ENCODE measurements at regions not wholly inside any gene's neighbourhood (a gene's known extent, or its start where the extent isn't known, plus 50 kb on each side); places are given as distances from the start of the nearest gene placed in this dataset.

DNA sequence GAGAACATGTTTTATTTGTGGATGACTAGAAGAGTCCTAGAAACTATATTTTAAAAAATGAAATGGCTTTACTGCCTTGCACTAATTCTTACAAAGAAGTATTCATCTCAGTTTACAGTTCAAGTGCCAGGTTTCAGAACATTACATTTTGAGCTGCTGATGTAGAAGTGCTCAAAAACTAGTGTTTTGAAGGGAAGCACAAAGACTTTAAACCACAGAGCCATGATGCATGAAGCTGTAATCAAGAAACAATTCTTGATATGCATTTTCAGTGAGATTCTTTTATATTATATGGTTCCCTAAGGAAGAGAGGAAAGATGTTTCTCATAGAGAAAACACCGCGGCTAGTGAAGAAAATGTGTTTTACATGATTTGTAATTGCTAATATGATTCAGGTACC is 1163.0 kb downstream of the RAPGEF2 start:
- Histone ChIP-seq H2AFZ (ENCODE audit: control insufficient read depth, low read length) (no peak overlapping the region), H3K4me3 (ENCODE audit: control insufficient read depth in 2 of 3, extremely low read depth in 1 of 3, insufficient read depth in 2 of 3, low read depth in 1 of 3, low read length in 3 of 3) (no peak overlapping the region), H3K4me2 (ENCODE audit: control insufficient read depth, extremely low read depth, insufficient read depth, low read depth, low read length) (no peak overlapping the region), H3K9ac (ENCODE audit: control insufficient read depth, extremely low read depth, insufficient read depth, low read length) (no peak overlapping the region), H3K27ac (ENCODE audit: control insufficient read depth, insufficient read depth, low read length) (no peak overlapping the region), H3K36me3 (ENCODE audit: control insufficient read depth in 2 of 2, extremely low read depth in 1 of 2, insufficient read depth in 2 of 2, low read length in 2 of 2) (no peaks in the 10 kb centered on the region), H3K4me1 (ENCODE audit: control insufficient read depth, extremely low read depth, insufficient read depth, low read length) (no peaks in the 10 kb centered on the region), H3K79me2 (ENCODE audit: control insufficient read depth, insufficient read depth, low read length) (no peaks in the 10 kb centered on the region), H4K20me1 (ENCODE audit: control insufficient read depth, extremely low read depth, insufficient read depth, low read length) (no peaks in the 10 kb centered on the region), H3K9me1 (ENCODE audit: control insufficient read depth, extremely low read depth, insufficient read depth, low read length) (no peaks in the 10 kb centered on the region), H3K27me3 (ENCODE audit: control insufficient read depth, extremely low read depth, insufficient read depth, low read length) (no peaks in the 10 kb centered on the region), H3K9me3 (ENCODE audit: control insufficient read depth, low read depth, low read length) (peaks cover 2% of the 10 kb centered on the region)
- TF ChIP-seq EZH2 (IDR thresholded peaks at IDR 0.05; ENCODE audit: low read length): no peak
- TF ChIP-seq, protein P1, sequence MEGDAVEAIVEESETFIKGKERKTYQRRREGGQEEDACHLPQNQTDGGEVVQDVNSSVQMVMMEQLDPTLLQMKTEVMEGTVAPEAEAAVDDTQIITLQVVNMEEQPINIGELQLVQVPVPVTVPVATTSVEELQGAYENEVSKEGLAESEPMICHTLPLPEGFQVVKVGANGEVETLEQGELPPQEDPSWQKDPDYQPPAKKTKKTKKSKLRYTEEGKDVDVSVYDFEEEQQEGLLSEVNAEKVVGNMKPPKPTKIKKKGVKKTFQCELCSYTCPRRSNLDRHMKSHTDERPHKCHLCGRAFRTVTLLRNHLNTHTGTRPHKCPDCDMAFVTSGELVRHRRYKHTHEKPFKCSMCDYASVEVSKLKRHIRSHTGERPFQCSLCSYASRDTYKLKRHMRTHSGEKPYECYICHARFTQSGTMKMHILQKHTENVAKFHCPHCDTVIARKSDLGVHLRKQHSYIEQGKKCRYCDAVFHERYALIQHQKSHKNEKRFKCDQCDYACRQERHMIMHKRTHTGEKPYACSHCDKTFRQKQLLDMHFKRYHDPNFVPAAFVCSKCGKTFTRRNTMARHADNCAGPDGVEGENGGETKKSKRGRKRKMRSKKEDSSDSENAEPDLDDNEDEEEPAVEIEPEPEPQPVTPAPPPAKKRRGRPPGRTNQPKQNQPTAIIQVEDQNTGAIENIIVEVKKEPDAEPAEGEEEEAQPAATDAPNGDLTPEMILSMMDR (optimal IDR thresholded peaks at IDR 0.05 in 1 of 3, IDR thresholded peaks at IDR 0.05 in 1 of 3, conservative IDR thresholded peaks at IDR 0.05 in 1 of 3; ENCODE audit: extremely low read depth in 1 of 3, insufficient read depth in 2 of 3, low read length in 3 of 3): no peak
- DNase-seq (ENCODE audit: low read depth, low spot score) (no peak), FAIRE-seq (no peak)
- dilution Hi-C loops (cut with MboI; ENCODE audit: extremely low pct_ligation_motif_present, low sequenced_read_pairs): no loop called here

DNA sequence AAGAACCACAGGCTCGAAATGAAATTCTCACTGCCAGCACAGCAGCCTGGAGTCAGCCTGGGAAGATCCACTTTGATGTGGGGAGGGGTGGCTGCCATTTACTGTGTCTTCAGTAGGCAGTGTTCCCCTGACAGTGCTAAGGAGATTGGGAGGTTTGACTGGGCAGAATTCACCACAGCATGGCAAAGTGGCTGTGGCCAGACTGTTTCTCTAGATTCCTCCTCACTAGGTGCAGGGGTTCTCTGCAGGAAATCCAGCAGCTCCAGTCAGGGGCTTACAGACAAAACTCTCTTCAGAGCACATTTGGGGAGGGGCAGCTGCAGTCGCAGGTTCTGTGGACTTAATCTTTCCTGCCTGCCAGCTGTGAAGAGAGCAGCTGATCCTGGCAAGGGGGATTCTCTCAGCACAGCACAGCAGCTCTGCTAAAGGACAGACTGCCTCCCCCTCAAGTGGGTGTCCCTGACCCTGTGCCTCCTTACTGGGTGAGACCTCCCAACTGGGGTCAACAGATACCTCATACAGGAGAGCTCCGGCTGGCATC is 1174.0 kb downstream of the RAPGEF2 start:
- FAIRE-seq (no peak), DNase-seq (ENCODE audit: low read depth, low spot score) (no peak)
- dilution Hi-C loops (cut with MboI; ENCODE audit: extremely low pct_ligation_motif_present, low sequenced_read_pairs): no loop called here
- Histone ChIP-seq H3K9ac (ENCODE audit: control insufficient read depth, extremely low read depth, insufficient read depth, low read length) (no peak overlapping the region), H3K4me1 (ENCODE audit: control insufficient read depth, extremely low read depth, insufficient read depth, low read length) (no peaks in the 10 kb centered on the region), H3K36me3 (ENCODE audit: control insufficient read depth in 2 of 2, extremely low read depth in 1 of 2, insufficient read depth in 2 of 2, low read length in 2 of 2) (no peaks in the 10 kb centered on the region), H2AFZ (ENCODE audit: control insufficient read depth, low read length) (no peak overlapping the region), H3K4me2 (ENCODE audit: control insufficient read depth, extremely low read depth, insufficient read depth, low read depth, low read length) (no peak overlapping the region), H3K27me3 (ENCODE audit: control insufficient read depth, extremely low read depth, insufficient read depth, low read length) (no peaks in the 10 kb centered on the region), H3K27ac (ENCODE audit: control insufficient read depth, insufficient read depth, low read length) (no peak overlapping the region), H3K9me1 (ENCODE audit: control insufficient read depth, extremely low read depth, insufficient read depth, low read length) (no peaks in the 10 kb centered on the region), H4K20me1 (ENCODE audit: control insufficient read depth, extremely low read depth, insufficient read depth, low read length) (no peaks in the 10 kb centered on the region), H3K79me2 (ENCODE audit: control insufficient read depth, insufficient read depth, low read length) (no peaks in the 10 kb centered on the region), H3K4me3 (ENCODE audit: control insufficient read depth in 2 of 3, extremely low read depth in 1 of 3, insufficient read depth in 2 of 3, low read depth in 1 of 3, low read length in 3 of 3) (no peak overlapping the region), H3K9me3 (ENCODE audit: control insufficient read depth, low read depth, low read length) (no peaks in the 10 kb centered on the region)
- TF ChIP-seq, protein P1 (optimal IDR thresholded peaks at IDR 0.05 in 1 of 3, IDR thresholded peaks at IDR 0.05 in 1 of 3, conservative IDR thresholded peaks at IDR 0.05 in 1 of 3; ENCODE audit: extremely low read depth in 1 of 3, insufficient read depth in 2 of 3, low read length in 3 of 3): no peak
- no peak for TF ChIP-seq EZH2 (IDR thresholded peaks at IDR 0.05; ENCODE audit: low read length)

Data from keratinocyte (primary cell).